ENCODE measurements at regions not wholly inside any gene's neighbourhood (a gene's known extent, or its start where the extent isn't known, plus 50 kb on each side); places are given as distances from the start of the nearest gene placed in this dataset.
"Not testable (repeated sequence)": the region's sequence is repeated elsewhere in the genome, so short reads cannot be mapped to it uniquely, and the experiment has no call there.

DNA sequence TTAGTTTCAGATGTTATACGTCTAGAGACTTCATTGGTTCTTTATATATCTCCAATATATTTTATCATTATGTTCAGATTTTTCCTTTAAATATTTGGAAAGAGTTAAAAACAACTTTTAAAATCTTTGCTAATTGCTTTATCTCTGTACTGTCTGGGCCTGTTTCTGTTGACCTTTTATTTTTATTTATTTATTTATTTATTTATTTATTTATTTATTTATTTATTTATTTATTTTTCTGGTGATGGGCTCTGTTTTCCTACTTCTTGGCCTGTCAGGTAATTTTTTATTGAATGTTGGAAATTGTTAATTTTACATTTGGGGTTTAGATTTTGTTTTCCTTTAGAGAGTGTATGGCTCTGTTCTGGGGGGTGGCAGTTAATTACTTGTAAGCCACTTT, 279.7 kb upstream of the KAZN start:
- DNase-seq = no peak

GRCh38 chr1:14320518-14320917, 278.0 kb upstream of the KAZN start:
- peak; percentile 60 for DNase-seq

DNA sequence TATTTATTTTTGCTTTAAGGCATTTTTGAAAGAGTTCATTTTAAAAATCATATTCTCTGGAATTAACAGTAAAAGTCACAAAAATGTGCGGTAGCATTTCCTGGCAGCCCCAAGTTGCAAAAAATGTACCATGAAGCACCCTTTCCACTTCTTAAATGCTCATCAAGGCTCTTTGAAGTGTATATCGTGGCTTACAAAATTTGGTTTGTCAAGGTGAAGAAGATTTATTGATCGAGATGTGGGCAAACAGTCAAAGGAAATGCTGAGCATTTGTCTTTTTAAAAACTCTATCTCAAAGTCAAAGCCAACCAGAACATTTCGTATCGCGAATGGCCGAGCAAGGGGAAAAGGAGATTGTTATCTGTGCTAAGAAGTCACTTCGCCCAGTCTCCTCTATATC, 277.5 kb upstream of the KAZN start:
- no peak for DNase-seq

DNA sequence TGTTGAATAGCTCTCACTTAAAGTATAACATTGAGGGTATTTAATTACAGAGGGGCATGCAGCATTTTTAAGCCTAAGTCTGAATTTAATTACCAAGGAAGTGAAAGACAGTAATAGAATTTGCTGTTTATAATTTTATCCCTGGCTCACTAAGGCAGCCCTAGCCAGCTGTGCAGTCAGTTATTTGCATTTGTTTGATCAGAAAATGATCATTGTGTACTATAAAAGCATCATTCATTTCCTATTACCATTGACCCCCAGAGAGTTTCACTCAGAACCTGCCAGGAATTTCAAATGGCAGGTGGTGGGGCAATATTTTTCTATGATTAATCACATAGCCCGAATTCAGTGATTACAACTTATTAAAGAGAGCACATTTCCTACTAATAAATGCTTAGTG, 277.1 kb upstream of the KAZN start:
- no peak for DNase-seq

- no peak for DNase-seq
Observed at GRCh38 chr1:14323568-14324247, 274.8 kb upstream of the KAZN start.

- DNase-seq = no peak
Observed at GRCh38 chr1:14324248-14324630, 274.2 kb upstream of the KAZN start.

DNA sequence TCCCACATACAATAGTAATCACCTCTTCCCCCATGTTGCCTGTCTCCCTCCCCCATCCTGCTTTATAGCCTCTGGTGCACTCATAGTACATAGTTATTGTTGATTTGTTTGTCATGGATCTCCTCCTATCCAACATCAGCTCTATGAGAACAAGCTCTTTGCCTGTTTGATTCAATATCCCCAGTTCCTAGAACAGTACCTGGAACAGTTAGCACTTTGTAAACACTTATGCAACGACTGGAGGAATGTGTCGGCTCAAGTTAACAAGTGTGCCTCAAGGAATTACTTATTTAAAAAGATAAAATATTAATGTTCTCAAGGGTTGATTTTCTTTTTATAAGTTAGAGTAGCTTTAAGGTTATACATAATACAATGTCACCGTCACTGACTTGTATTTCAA, 271.6 kb upstream of the KAZN start:
- DNase-seq = no peak

DNA sequence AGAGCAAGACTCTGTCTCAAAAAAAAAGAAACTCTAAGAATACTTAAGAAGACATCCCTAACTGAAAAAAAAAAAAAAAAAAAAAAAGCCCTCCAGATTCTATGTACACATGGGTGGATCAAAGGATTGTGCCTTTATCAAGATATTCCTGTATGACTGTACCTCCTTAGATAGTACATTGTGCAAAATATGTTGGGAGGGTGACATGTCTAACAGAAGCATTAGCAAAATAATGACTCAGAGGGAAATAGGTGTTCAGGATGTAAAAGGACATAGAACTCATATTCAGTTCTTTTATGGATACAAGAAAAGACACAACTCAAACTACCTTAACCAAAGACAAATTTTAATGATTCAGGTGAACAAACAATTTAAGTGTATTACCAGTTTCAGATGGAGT, 269.8 kb upstream of the KAZN start:
- no peak for DNase-seq

DNA sequence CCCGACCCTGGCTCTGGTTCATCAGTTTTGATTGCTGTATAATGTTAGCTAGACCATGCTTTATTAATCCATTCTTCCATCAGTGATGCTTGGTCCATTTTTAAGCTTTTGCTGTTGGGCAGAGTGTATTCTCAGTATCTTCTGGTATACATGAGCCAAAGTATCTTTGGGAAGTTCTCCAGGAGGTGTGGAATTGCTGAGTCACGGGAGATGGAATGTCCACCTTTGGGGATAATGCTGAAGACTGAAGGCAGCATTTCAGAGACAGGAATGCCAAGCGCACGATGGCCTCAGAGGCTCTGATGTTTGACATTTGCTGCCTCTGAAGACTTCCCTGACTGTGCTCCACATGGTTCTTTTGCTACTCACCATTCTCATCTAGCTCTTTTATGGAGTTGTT, 266.3 kb upstream of the KAZN start:
- no peak for DNase-seq

DNA sequence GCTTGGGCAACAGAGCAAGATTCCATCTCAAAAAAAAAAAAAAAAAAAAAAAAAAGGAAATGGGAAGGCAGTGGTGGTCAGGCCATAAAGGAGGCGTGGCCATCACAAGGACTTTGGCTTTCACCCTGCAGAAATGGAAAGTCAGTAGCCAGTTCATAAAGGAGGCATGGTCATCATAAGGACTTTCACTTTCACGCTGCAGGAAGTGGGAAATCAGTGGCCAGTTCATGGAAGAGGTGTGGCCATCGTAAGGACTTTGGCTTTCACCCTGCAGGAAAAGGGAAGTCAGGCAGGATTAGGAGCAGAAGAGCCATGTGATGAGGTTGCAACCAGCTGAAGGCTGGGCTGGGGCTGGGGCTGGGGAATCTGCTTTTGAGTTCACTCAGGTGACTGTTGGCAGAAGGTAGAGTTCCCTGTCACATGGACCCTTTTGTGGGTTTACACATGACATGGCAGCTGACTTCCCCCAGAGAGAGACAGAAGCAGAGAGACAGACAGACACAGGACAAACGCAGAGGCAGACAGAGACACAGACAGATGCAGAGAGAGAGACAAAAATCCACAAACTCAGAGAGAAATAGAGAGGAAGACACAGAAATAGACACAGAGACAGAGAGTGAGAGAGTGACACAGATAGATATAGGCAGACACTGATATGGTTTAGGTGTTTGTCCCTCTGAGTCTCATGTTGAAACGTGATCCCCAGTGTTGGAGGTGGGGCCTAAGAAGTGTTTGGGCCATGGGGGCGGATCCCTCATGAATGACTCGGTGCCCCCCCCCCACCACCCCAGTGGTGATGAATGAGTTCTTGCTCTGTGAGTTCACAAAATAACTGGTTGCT, 263.9 kb upstream of the KAZN start:
- no peak for DNase-seq

- DNase-seq = no peak
Observed at GRCh38 chr1:14338509-14338908, 260.0 kb upstream of the KAZN start.

GRCh38 chr1:14339288-14339687, 259.2 kb upstream of the KAZN start:
- DNase-seq = no peak

- DNase-seq = no peak
Observed at GRCh38 chr1:14340002-14340785, 258.3 kb upstream of the KAZN start.

DNA sequence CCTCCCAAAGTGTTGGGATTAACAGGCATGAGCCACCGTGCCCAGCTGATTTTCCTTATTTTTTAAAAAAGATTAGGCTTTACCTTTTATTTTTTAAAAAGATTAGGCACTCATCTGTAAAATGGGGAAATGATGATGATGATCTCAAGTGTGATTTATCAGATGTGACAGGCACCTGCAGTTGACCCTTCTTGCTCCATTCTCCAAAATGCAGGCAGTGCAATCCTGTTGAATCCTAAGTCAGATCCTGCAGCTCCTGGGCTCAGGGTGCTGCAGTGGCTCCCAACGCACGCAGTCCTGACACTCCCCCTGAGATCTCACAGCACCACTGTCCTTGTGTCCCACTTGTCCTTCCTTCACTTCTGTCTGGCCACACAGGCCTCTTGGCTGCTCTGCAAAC, 257.3 kb upstream of the KAZN start:
- DNase-seq = no peak

- DNase-seq = no peak
Observed at GRCh38 chr1:14345946-14346550, 252.4 kb upstream of the KAZN start.

DNA sequence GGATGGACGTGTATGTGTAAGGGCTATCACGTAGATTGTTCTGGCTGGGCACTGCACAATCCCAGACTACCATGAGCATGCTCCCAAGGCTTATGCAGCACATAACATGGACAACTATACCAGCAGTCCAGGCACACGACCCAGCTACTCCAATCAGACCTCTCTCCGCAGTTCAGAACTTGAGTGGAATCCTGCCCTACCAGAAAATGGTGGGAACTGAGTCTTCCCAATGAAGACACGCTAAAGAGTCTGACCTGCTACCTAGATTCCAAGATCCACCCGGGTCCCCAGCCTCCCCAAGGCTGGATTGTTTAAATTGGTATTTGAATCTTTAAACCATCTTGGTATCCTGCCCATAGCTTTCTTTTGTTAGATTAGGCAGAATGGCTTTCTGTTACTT, 251.3 kb upstream of the KAZN start:
- DNase-seq = no peak

- DNase-seq = no peak
Observed at GRCh38 chr1:14347776-14348175, 250.7 kb upstream of the KAZN start.

DNA sequence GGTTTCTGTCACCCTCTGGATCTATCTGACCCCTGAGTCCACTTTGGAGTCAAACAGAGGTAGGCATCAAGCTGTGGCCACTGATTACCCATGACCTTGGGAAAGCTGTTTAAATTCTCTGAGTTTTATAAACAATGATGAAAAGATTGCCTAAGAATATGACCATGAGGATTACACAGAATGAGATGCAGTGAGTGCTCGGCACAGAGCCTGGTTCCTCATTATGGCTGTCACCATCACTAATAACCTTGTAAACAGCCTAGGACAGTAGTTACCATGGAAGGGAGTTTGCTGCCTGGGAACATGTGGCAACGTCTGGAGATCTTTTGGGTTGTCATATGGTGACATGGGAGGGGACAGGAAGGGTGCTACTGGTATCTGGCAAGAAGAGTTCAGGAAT, 248.3 kb upstream of the KAZN start:
- no peak for DNase-seq

- no peak for DNase-seq
Observed at GRCh38 chr1:14352897-14353296, 245.6 kb upstream of the KAZN start.

DNA sequence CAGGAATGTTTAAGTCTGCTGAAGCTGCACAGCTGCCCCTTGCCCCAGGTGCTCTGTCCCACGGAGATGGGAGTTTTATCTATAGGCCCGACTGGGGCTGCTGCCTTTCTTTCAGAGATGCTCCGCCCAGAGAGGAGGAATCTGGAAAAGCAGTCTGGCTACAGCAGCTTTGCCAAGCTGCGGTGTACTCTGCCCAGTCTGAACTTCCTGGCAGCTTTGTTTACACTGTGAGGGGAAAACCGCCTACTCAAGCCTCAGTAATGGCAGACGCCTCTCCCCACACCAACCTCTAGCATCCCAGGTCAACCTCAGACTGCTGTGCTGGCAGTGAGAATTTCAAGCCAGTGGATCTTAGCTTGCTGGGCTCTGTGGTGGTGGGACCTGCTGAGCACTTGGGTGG, 237.5 kb upstream of the KAZN start:
- DNase-seq = not testable (repeated sequence)

- DNase-seq = no peak
Observed at GRCh38 chr1:14362331-14362730, 236.2 kb upstream of the KAZN start.

- no peak for DNase-seq
Observed at GRCh38 chr1:14363036-14363590, 235.4 kb upstream of the KAZN start.
